IMR-90 (cell line): ENCODE measurements at regions not wholly inside any gene's neighbourhood (a gene's known extent, or its start where the extent isn't known, plus 50 kb on each side); places are given as distances from the start of the nearest gene placed in this dataset.

Source experiments
- CTCF ChIP-seq: conservative IDR thresholded peaks from 2 replicates; pipeline ENCODE4 v1.5.1; 2012; ENCODE audit warnings: mild to moderate bottlenecking, low read depth, low read length, improper control_type of control experiment
- FOS ChIP-seq: fragments of 150-350 bp; IDR thresholded peaks from 2 replicates; pipeline ENCODE4 v1.6.1; 2016; ENCODE audit warnings: low read depth, low read length
- MAFK ChIP-seq: IDR thresholded peaks from 2 replicates; pipeline ENCODE4 v1.6.1; 2012; ENCODE audit warnings: low read depth, low read length, improper control_type of control experiment
- POLR2A ChIP-seq: IDR thresholded peaks from 2 replicates; pipeline ENCODE4 v1.6.1; 2012; ENCODE audit warnings: mild to moderate bottlenecking, low read depth, low read length

- TF ChIP-seq POLR2A (no peak), CTCF (no peak), MAFK (no peak), FOS (no peak)
Measured at GRCh38 chr1:195520757-195521156, 1087.5 kb downstream of the KCNT2 start.
